ENCODE measurements at regions not wholly inside any gene's neighbourhood (a gene's known extent, or its start where the extent isn't known, plus 50 kb on each side); places are given as distances from the start of the nearest gene placed in this dataset.

DNA sequence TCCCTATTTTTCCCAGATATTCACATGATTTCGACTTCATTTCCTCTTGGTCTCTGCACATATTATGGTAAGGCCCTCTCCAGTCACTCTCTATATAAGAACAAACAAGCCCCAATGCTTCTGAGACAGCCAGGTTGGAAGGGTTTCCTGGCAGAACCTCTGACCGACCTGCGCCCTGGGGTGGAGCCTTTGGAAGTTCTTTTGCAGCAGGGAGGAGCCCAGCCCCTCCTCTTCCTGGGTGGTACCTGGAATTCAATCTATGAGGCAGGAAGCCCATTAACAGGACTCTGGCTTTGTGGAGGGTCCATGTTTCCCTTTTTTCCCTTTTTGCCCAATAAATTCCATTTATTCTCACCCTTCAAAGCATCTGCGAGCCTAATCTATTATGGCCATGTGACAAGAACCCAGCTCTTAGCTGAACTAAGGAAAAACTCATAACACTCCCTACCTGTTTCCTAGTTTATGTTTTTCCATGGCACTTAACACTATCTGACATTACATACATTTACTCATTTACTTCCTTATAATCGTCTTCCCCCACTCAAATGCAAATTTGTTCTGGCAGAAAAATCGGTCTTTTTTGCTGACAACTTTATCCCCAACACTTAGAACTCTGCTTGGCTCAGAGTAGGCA is 92.5 kb upstream of the FRMD4A start:
- TF ChIP-seq, protein P1, sequence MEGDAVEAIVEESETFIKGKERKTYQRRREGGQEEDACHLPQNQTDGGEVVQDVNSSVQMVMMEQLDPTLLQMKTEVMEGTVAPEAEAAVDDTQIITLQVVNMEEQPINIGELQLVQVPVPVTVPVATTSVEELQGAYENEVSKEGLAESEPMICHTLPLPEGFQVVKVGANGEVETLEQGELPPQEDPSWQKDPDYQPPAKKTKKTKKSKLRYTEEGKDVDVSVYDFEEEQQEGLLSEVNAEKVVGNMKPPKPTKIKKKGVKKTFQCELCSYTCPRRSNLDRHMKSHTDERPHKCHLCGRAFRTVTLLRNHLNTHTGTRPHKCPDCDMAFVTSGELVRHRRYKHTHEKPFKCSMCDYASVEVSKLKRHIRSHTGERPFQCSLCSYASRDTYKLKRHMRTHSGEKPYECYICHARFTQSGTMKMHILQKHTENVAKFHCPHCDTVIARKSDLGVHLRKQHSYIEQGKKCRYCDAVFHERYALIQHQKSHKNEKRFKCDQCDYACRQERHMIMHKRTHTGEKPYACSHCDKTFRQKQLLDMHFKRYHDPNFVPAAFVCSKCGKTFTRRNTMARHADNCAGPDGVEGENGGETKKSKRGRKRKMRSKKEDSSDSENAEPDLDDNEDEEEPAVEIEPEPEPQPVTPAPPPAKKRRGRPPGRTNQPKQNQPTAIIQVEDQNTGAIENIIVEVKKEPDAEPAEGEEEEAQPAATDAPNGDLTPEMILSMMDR (conservative IDR thresholded peaks at IDR 0.05; ENCODE audit: low read length), result no peak
- no peak for TF ChIP-seq EZH2phosphoT487 (IDR thresholded peaks at IDR 0.05; ENCODE audit: borderline replicate concordance)

Data from Loucy (cell line).